ENCODE measurements at regions not wholly inside any gene's neighbourhood (a gene's known extent, or its start where the extent isn't known, plus 50 kb on each side); places are given as distances from the start of the nearest gene placed in this dataset.

- POLR2A ChIA-PET, result no interaction called here
- no peak for DNase-seq (ENCODE audit: low read depth)
- CTCF ChIA-PET, result no interaction called here
- no peaks in the 10 kb centered on the region for H3K27me3 ChIP-seq (ENCODE audit: control insufficient read depth, insufficient read depth, low read length)
- H3K4me3 ChIP-seq (ENCODE audit: low read depth, low read length), result no peak overlapping the region
- no peaks in the 10 kb centered on the region for H3K36me3 ChIP-seq (ENCODE audit: control insufficient read depth, insufficient read depth, low read length)
- TF ChIP-seq CTCF (IDR thresholded peaks at IDR 0.05; ENCODE audit: insufficient read depth, low read depth, low read length), result no peak
These were observed 72.2 kb downstream of the PRDM9 start for GRCh38 chr5:23579566-23579965.

GRCh38 chr5:23583081-23583480 lies 75.7 kb downstream of the PRDM9 start:
- POLR2A ChIA-PET, result no interaction called here
- Histone ChIP-seq H3K36me3 (ENCODE audit: control insufficient read depth, insufficient read depth, low read length) (no peaks in the 10 kb centered on the region), H3K27me3 (ENCODE audit: control insufficient read depth, insufficient read depth, low read length) (no peaks in the 10 kb centered on the region), H3K4me3 (ENCODE audit: low read depth, low read length) (no peak overlapping the region)
- no peak for TF ChIP-seq CTCF (IDR thresholded peaks at IDR 0.05; ENCODE audit: insufficient read depth, low read depth, low read length)
- DNase-seq (ENCODE audit: low read depth), result no peak
- CTCF ChIA-PET, result no interaction called here

GRCh38 chr5:23588841-23589326 lies 81.5 kb downstream of the PRDM9 start:
- POLR2A ChIA-PET, result no interaction called here
- Histone ChIP-seq H3K27me3 (ENCODE audit: control insufficient read depth, insufficient read depth, low read length) (no peaks in the 10 kb centered on the region), H3K36me3 (ENCODE audit: control insufficient read depth, insufficient read depth, low read length) (no peaks in the 10 kb centered on the region), H3K4me3 (ENCODE audit: low read depth, low read length) (no peak overlapping the region)
- TF ChIP-seq CTCF (IDR thresholded peaks at IDR 0.05; ENCODE audit: insufficient read depth, low read depth, low read length), result no peak
- CTCF ChIA-PET, result no interaction called here
- no peak for DNase-seq (ENCODE audit: low read depth)

GRCh38 chr5:23591250-23591649 lies 83.8 kb downstream of the PRDM9 start:
- no peak for TF ChIP-seq CTCF (IDR thresholded peaks at IDR 0.05; ENCODE audit: insufficient read depth, low read depth, low read length)
- Histone ChIP-seq H3K4me3 (ENCODE audit: low read depth, low read length) (no peak overlapping the region), H3K36me3 (ENCODE audit: control insufficient read depth, insufficient read depth, low read length) (no peaks in the 10 kb centered on the region), H3K27me3 (ENCODE audit: control insufficient read depth, insufficient read depth, low read length) (no peaks in the 10 kb centered on the region)
- ChIA-PET POLR2A (no interaction called here), CTCF (interaction anchor here (0.6 kb wide), 1 partner anchor 21 kb away, joined by 3 read pairs; no protein-coding TSS in a partner anchor)
- no peak for DNase-seq (ENCODE audit: low read depth)

- ChIA-PET POLR2A (no interaction called here), CTCF (no interaction called here)
- no peak for DNase-seq (ENCODE audit: low read depth)
- Histone ChIP-seq H3K36me3 (ENCODE audit: control insufficient read depth, insufficient read depth, low read length) (no peaks in the 10 kb centered on the region), H3K27me3 (ENCODE audit: control insufficient read depth, insufficient read depth, low read length) (no peaks in the 10 kb centered on the region), H3K4me3 (ENCODE audit: low read depth, low read length) (no peak overlapping the region)
- no peak for TF ChIP-seq CTCF (IDR thresholded peaks at IDR 0.05; ENCODE audit: insufficient read depth, low read depth, low read length)
These were observed 99.5 kb downstream of the PRDM9 start for GRCh38 chr5:23606927-23607326.
